Fibroblast of the aortic adventitia (primary cell): ENCODE measurements at regions not wholly inside any gene's neighbourhood (a gene's known extent, or its start where the extent isn't known, plus 50 kb on each side); places are given as distances from the start of the nearest gene placed in this dataset.

ENCODE experiments used
- DNase-seq: peaks from one replicate; pipeline ENCODE4 v3.0.0-alpha.2; 2010; ENCODE audit warnings: low read depth
- H3K4me3 ChIP-seq: 2 replicates; pipeline ENCODE4 v1.5.1; 2011; ENCODE audit warnings: low read depth, mild to moderate bottlenecking, control low read depth, low read length, moderate library complexity
- TF ChIP-seq, protein P1 (sequence below): IDR thresholded peaks from 2 replicates; pipeline ENCODE4 v1.5.1; 2011; ENCODE audit warnings: mild to moderate bottlenecking, low read length, control low read depth, inconsistent platforms; ENCODE audit not compliant: insufficient read depth

- DNase-seq, result no peak
- TF ChIP-seq, protein P1, sequence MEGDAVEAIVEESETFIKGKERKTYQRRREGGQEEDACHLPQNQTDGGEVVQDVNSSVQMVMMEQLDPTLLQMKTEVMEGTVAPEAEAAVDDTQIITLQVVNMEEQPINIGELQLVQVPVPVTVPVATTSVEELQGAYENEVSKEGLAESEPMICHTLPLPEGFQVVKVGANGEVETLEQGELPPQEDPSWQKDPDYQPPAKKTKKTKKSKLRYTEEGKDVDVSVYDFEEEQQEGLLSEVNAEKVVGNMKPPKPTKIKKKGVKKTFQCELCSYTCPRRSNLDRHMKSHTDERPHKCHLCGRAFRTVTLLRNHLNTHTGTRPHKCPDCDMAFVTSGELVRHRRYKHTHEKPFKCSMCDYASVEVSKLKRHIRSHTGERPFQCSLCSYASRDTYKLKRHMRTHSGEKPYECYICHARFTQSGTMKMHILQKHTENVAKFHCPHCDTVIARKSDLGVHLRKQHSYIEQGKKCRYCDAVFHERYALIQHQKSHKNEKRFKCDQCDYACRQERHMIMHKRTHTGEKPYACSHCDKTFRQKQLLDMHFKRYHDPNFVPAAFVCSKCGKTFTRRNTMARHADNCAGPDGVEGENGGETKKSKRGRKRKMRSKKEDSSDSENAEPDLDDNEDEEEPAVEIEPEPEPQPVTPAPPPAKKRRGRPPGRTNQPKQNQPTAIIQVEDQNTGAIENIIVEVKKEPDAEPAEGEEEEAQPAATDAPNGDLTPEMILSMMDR, result no peak
- no peak overlapping the region for H3K4me3 ChIP-seq
These were observed 83.5 kb upstream of the ASAP2 start for GRCh38 chr2:9123069-9123468.

- TF ChIP-seq, protein P1, result no peak
- no peak for DNase-seq
These were observed 84.2 kb upstream of the ASAP2 start for GRCh38 chr2:9122367-9122766.

GRCh38 chr2:9118383-9118960 is 88.1 kb upstream of the ASAP2 start:
- no peak for DNase-seq
- H3K4me3 ChIP-seq, result no peak overlapping the region
- TF ChIP-seq, protein P1, result no peak

More at GRCh38 chr2:9122367-9122766, 84.2 kb upstream of the ASAP2 start:
- H3K4me3 ChIP-seq, result no peak overlapping the region

GRCh38 chr2:9115229-9115628 is 91.4 kb upstream of the ASAP2 start:
- TF ChIP-seq, protein P1, result no peak
- DNase-seq, result no peak
- no peak overlapping the region for H3K4me3 ChIP-seq

DNA sequence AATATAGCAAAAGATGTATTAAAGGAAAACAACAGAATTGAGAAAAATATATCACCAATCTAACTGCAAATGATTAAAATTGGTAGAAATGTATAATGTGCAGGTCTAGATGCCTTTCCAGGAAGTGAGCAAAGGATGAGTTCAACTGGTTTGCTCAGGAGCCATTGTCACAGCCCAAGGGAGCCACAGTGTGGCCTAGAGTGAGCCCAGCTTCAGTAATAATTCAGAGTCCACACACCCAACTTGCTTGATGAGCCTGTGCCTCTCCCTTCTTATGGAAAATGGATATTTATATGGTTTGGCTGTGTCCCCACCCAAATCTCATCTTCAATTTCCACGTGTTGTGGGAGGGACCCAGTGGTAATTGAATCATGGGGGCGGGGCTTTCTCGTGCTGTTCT is 92.2 kb upstream of the ASAP2 start:
- TF ChIP-seq, protein P1, result no peak
- no peak for DNase-seq
- no peak overlapping the region for H3K4me3 ChIP-seq

- TF ChIP-seq, protein P1, result no peak
- no peak overlapping the region for H3K4me3 ChIP-seq
- no peak for DNase-seq
These were observed 92.7 kb upstream of the ASAP2 start for GRCh38 chr2:9113916-9114315.

GRCh38 chr2:9113262-9113661 is 93.3 kb upstream of the ASAP2 start:
- no peak for DNase-seq
- TF ChIP-seq, protein P1, result no peak
- no peak overlapping the region for H3K4me3 ChIP-seq
